Peyer's patch (tissue), 4 donors: ENCODE measurements at regions not wholly inside any gene's neighbourhood (a gene's known extent, or its start where the extent isn't known, plus 50 kb on each side); places are given as distances from the start of the nearest gene placed in this dataset.

Experiments used
- DNase-seq, 3 donors: peaks; one replicate each; pipeline ENCODE4 v3.0.0-alpha.2; 2017 to 2019
- H3K27ac ChIP-seq, 4 donors: fragments of 200-600 bp; sonication (generic); one replicate each; pipeline ENCODE4 v1.5.1; 2016 to 2019
- H3K27me3 ChIP-seq, 2 donors: fragments of 200-600 bp; sonication (generic); one replicate each; pipeline ENCODE4 v1.5.1; 2019
- H3K36me3 ChIP-seq, 3 donors: fragments of 200-600 bp; sonication (generic); one replicate each; pipeline ENCODE4 v1.5.1; 2016 to 2019
- H3K4me1 ChIP-seq, 4 donors: fragments of 200-600 bp; sonication (generic); one replicate each; pipeline ENCODE4 v1.5.1; 2016 to 2019
- H3K4me3 ChIP-seq, 4 donors: fragments of 200-600 bp; sonication (generic); 1 replicate in 3 of 4; 2 replicates in 1 of 4; pipeline ENCODE4 v1.5.1; 2016 to 2019; ENCODE audit warnings: mild to moderate bottlenecking in 1 of 4
- H3K9me3 ChIP-seq, 4 donors: fragments of 200-600 bp; sonication (generic); one replicate each; pipeline ENCODE4 v1.5.1; 2016 to 2019; ENCODE audit warnings: mild to moderate bottlenecking in 1 of 4
- POLR2A ChIP-seq, 2 donors: fragments of 450-650 bp; IDR thresholded peaks; one replicate each; pipeline ENCODE4 v1.5.1; 2017; ENCODE audit warnings: antibody characterized with exemption in 2 of 2, mild to moderate bottlenecking in 2 of 2, moderate library complexity in 2 of 2
- TF ChIP-seq, protein P1 (sequence below), 6 experiments: fragments of 450-650 bp in 4 of 6; fragments of 200-600 bp in 2 of 6; sonication (generic) in 1 of 6; IDR thresholded peaks; one replicate each; pipeline ENCODE4 v1.5.1; 2017 to 2019; ENCODE audit warnings: antibody characterized with exemption in 6 of 6, mild to moderate bottlenecking in 3 of 6, moderate library complexity in 1 of 6

- no peak overlapping the region for H3K4me3 ChIP-seq
- no peaks in the 10 kb centered on the region for H3K4me1 ChIP-seq
- no peaks in the 10 kb centered on the region for H3K9me3 ChIP-seq
- no peak overlapping the region for H3K27ac ChIP-seq
- DNase-seq = no peak
- H3K36me3 ChIP-seq = no peaks in the 10 kb centered on the region
- no peaks in the 10 kb centered on the region for H3K27me3 ChIP-seq
- TF ChIP-seq POLR2A (IDR thresholded peaks at IDR 0.05) = no peak
- TF ChIP-seq, protein P1, sequence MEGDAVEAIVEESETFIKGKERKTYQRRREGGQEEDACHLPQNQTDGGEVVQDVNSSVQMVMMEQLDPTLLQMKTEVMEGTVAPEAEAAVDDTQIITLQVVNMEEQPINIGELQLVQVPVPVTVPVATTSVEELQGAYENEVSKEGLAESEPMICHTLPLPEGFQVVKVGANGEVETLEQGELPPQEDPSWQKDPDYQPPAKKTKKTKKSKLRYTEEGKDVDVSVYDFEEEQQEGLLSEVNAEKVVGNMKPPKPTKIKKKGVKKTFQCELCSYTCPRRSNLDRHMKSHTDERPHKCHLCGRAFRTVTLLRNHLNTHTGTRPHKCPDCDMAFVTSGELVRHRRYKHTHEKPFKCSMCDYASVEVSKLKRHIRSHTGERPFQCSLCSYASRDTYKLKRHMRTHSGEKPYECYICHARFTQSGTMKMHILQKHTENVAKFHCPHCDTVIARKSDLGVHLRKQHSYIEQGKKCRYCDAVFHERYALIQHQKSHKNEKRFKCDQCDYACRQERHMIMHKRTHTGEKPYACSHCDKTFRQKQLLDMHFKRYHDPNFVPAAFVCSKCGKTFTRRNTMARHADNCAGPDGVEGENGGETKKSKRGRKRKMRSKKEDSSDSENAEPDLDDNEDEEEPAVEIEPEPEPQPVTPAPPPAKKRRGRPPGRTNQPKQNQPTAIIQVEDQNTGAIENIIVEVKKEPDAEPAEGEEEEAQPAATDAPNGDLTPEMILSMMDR (IDR thresholded peaks at IDR 0.05) = no peak
Observed at GRCh38 chr12:30002677-30003076, 218.9 kb upstream of the TMTC1 start.

DNA sequence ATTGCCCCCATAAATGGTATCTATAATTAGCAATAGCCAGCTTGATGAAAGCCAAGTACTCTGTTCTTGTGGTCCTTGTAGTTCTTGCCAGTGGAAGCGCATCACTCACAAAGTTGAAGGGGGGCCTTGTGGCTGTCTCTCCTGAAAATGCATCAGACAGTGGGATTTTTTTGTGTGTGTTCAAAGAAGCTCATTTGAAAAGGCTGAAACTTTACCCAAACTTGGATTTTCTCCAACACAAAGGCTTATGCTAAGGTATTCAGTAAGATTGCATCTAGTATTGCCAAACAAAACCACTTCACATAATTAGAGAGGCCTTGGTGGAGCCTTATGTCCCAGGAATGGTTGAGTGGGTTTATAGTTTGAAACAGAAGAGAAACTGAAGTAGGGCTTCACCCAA lies 216.7 kb upstream of the TMTC1 start:
- Histone ChIP-seq H3K4me1 (no peaks in the 10 kb centered on the region), H3K27me3 (no peaks in the 10 kb centered on the region), H3K4me3 (no peak overlapping the region), H3K27ac (no peak overlapping the region), H3K9me3 (no peaks in the 10 kb centered on the region), H3K36me3 (no peaks in the 10 kb centered on the region)
- no peak for TF ChIP-seq POLR2A (IDR thresholded peaks at IDR 0.05)
- TF ChIP-seq, protein P1 (IDR thresholded peaks at IDR 0.05) = no peak
- no peak for DNase-seq

GRCh38 chr12:29996993-29997392 lies 213.3 kb upstream of the TMTC1 start:
- no peaks in the 10 kb centered on the region for H3K4me1 ChIP-seq
- DNase-seq = no peak
- no peaks in the 10 kb centered on the region for H3K9me3 ChIP-seq
- no peak for TF ChIP-seq POLR2A (IDR thresholded peaks at IDR 0.05)
- TF ChIP-seq, protein P1 (IDR thresholded peaks at IDR 0.05) = no peak
- H3K27me3 ChIP-seq = no peaks in the 10 kb centered on the region
- H3K36me3 ChIP-seq = no peaks in the 10 kb centered on the region
- H3K27ac ChIP-seq = no peak overlapping the region
- H3K4me3 ChIP-seq = no peak overlapping the region

DNA sequence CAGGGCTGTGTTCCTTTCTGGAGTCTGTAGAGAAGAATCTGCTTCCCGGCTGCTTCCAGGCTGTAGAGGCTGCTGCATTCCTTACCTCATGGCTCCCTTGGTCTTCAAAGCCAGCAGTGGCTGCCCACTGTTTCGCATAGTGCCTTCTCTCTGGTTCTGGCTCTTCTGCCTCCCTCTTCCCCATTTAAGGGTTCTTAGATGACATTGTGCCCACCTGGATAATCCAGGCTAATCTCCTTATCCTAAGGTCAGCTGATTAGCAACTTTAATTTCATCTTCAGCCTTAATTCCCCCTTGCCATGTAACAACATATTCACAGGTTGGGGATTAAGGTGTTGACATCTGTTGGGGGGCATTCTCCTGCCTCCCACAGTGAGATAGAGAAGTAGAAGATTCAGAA lies 208.6 kb upstream of the TMTC1 start:
- Histone ChIP-seq H3K27ac (no peak overlapping the region), H3K36me3 (no peaks in the 10 kb centered on the region), H3K4me1 (no peaks in the 10 kb centered on the region), H3K4me3 (no peak overlapping the region), H3K9me3 (no peaks in the 10 kb centered on the region), H3K27me3 (no peaks in the 10 kb centered on the region)
- DNase-seq = no peak
- no peak for TF ChIP-seq POLR2A (IDR thresholded peaks at IDR 0.05)
- TF ChIP-seq, protein P1 (IDR thresholded peaks at IDR 0.05) = no peak

- no peaks in the 10 kb centered on the region for H3K36me3 ChIP-seq
- H3K27me3 ChIP-seq = no peaks in the 10 kb centered on the region
- H3K27ac ChIP-seq = no peak overlapping the region
- DNase-seq = no peak
- H3K4me3 ChIP-seq = no peak overlapping the region
- H3K9me3 ChIP-seq = no peaks in the 10 kb centered on the region
- H3K4me1 ChIP-seq = no peaks in the 10 kb centered on the region
- no peak for TF ChIP-seq POLR2A (IDR thresholded peaks at IDR 0.05)
- TF ChIP-seq, protein P1 (IDR thresholded peaks at IDR 0.05) = no peak
Observed at GRCh38 chr12:29991924-29992323, 208.2 kb upstream of the TMTC1 start.

- Histone ChIP-seq H3K4me3 (no peak overlapping the region), H3K4me1 (no peaks in the 10 kb centered on the region), H3K36me3 (no peaks in the 10 kb centered on the region), H3K27ac (no peak overlapping the region), H3K27me3 (no peaks in the 10 kb centered on the region), H3K9me3 (no peaks in the 10 kb centered on the region)
- DNase-seq = no peak
- TF ChIP-seq POLR2A (IDR thresholded peaks at IDR 0.05) = no peak
- TF ChIP-seq, protein P1 (IDR thresholded peaks at IDR 0.05) = no peak
Observed at GRCh38 chr12:29990971-29991370, 207.2 kb upstream of the TMTC1 start.
